K562 (cell line): ENCODE measurements at regions not wholly inside any gene's neighbourhood (a gene's known extent, or its start where the extent isn't known, plus 50 kb on each side); places are given as distances from the start of the nearest gene placed in this dataset.

ENCODE experiments used
- ATAC-seq: fragments of 200-7000 bp; cut with Tn5 transposase; 3 replicates; pipeline ENCODE4 v1.9.1; 2020; ENCODE audit warnings: moderate library complexity
- BruUV-seq: library from RNA; stranded (reverse); fragments of 400-500 nt; replicated peaks from 2 replicates; lab custom pipeline; 2021; lab: Mats Ljungman, UMichigan
- CTCF ChIA-PET: fragments of 300-600 bp; formaldehyde crosslinking; extraction: SDS; loops from one replicate; lab custom pipeline; 2021; ENCODE audit warnings: low intra/inter-chr PET ratio; lab: Yijun Ruan, JAX
- POLR2A ChIA-PET: fragments of 300-600, 350-650 bp; sonication (Branson Sonifier 250); formaldehyde crosslinking; extraction: SDS; loops from one replicate; lab custom pipeline; 2021; ENCODE audit warnings: antibody characterized with exemption, inconsistent platforms; lab: Yijun Ruan, JAX
- DNase-seq, 4 experiments: peaks; one replicate each; pipeline versions ENCODE4 v3.0.0 to v3.0.0-alpha.2; 2011 to 2018; ENCODE audit warnings: low spot score in 3 of 4, mixed read lengths in 3 of 4; ENCODE audit errors: extremely low read depth in 1 of 4
- FAIRE-seq: peaks from 2 replicates; lab custom pipeline; 2011; peaks lifted over from hg19 to GRCh38; lab: Jason Lieb, UNC
- H2AFZ ChIP-seq: 2 replicates; pipeline ENCODE4 v1.6.0; 2011; ENCODE audit warnings: low read depth, low read length, control low read depth, inconsistent platforms
- H3K27ac ChIP-seq: fragments of 200-600 bp; 3 replicates; pipeline ENCODE4 v1.8.0; 2011; ENCODE audit warnings: low read depth, mild to moderate bottlenecking, control low read depth, inconsistent platforms, low read length, moderate library complexity, mixed read lengths; ENCODE audit errors: extremely low read depth
- H3K27me3 ChIP-seq, 2 experiments: fragments of 300-600 bp in 1 of 2; 2 replicates in 1 of 2; 3 replicates in 1 of 2; pipeline versions ENCODE4 v1.6.0 to v1.8.0; 2011; ENCODE audit warnings: inconsistent platforms in 2 of 2, low read length in 2 of 2, mild to moderate bottlenecking in 1 of 2, mixed read lengths in 1 of 2, moderate library complexity in 1 of 2; ENCODE audit not compliant: control insufficient read depth in 2 of 2, insufficient read depth in 2 of 2
- H3K36me3 ChIP-seq: fragments of 300-600 bp; 3 replicates; pipeline ENCODE4 v1.8.0; 2011; ENCODE audit warnings: mild to moderate bottlenecking, low read length, inconsistent platforms; ENCODE audit not compliant: control insufficient read depth, insufficient read depth
- H3K4me1 ChIP-seq, 2 experiments: fragments of 200-600 bp in 1 of 2; replicated peaks in 1 of 2; 2 replicates in 1 of 2; 3 replicates in 1 of 2; pipeline versions ENCODE4 v1.5.1 to v1.8.0; 2011; ENCODE audit warnings: inconsistent platforms in 2 of 2, low read length in 2 of 2, mild to moderate bottlenecking in 1 of 2, mixed read lengths in 1 of 2, moderate library complexity in 1 of 2; ENCODE audit not compliant: control insufficient read depth in 2 of 2, insufficient read depth in 2 of 2
- H3K4me2 ChIP-seq: 2 replicates; pipeline ENCODE4 v1.6.1; 2011; ENCODE audit warnings: low read length, control low read depth, inconsistent platforms, mixed read lengths; ENCODE audit not compliant: insufficient read depth
- H3K4me3 ChIP-seq: fragments of 200-600 bp; sonication (generic), shearing (Covaris generic); 2 replicates; pipeline ENCODE4 v1.5.1; 2016; ENCODE audit warnings: control low read depth, inconsistent platforms
- H3K79me2 ChIP-seq: fragments of 200-600 bp; 3 replicates; pipeline ENCODE4 v1.8.0; 2011; ENCODE audit warnings: low read length, inconsistent platforms; ENCODE audit not compliant: control insufficient read depth, insufficient read depth
- H3K9ac ChIP-seq, 2 experiments: 2 replicates each; pipeline versions ENCODE4 v1.6.0 to v1.6.1; 2011; ENCODE audit warnings: low read depth in 2 of 2, low read length in 2 of 2, control low read depth in 1 of 2, inconsistent platforms in 1 of 2, mild to moderate bottlenecking in 1 of 2, mixed read lengths in 1 of 2; ENCODE audit not compliant: insufficient read depth in 1 of 2
- H3K9me1 ChIP-seq: one replicate; pipeline ENCODE4 v1.6.0; 2011; ENCODE audit warnings: inconsistent platforms, mild to moderate bottlenecking, low read length, moderate library complexity; ENCODE audit not compliant: control insufficient read depth, insufficient read depth
- H3K9me3 ChIP-seq: replicated peaks from 2 replicates; pipeline ENCODE4 v1.5.1; 2011; ENCODE audit warnings: low read depth, low read length, inconsistent platforms; ENCODE audit not compliant: control insufficient read depth, insufficient read depth
- H4K20me1 ChIP-seq: replicated peaks from 2 replicates; pipeline ENCODE4 v1.6.1; 2011; ENCODE audit warnings: low read length, inconsistent platforms, mixed read lengths; ENCODE audit not compliant: control insufficient read depth, insufficient read depth
- CBFA2T2 ChIP-seq: fragments of 450-650 bp; conservative IDR thresholded peaks from 2 replicates; pipeline ENCODE4 v1.6.1; 2017; ENCODE audit warnings: mild to moderate bottlenecking
- CHD1 ChIP-seq: fragments of 200-600 bp; sonication (generic); IDR thresholded peaks from one replicate; pipeline ENCODE4 v1.6.1; 2012; ENCODE audit warnings: mild to moderate bottlenecking, moderate library complexity, low read length, inconsistent platforms
- DIDO1 ChIP-seq: fragments of 450-650 bp; IDR thresholded peaks from 2 replicates; pipeline ENCODE4 v1.6.1; 2016; ENCODE audit warnings: low read depth, missing biosample characterization, missing genetic modification characterization
- ESRRB ChIP-seq: fragments of 250-450 bp; sonication (Bioruptor Pico); IDR thresholded peaks from 2 replicates; pipeline ENCODE4 v1.5.0; 2020; ENCODE audit warnings: mild to moderate bottlenecking, moderate library complexity, borderline replicate concordance
- GATA2 ChIP-seq: sonication (generic); formaldehyde crosslinking; IDR thresholded peaks from 2 replicates; pipeline ENCODE4 v1.4.0; 2020; ENCODE audit warnings: mild to moderate bottlenecking, missing genetic modification reagents
- KAT7 ChIP-seq: sonication (generic); formaldehyde crosslinking; IDR thresholded peaks from 2 replicates; pipeline ENCODE4 v1.8.0; 2022; ENCODE audit warnings: missing genetic modification reagents, mild to moderate bottlenecking, borderline replicate concordance
- KLF16 ChIP-seq: IDR thresholded peaks from 2 replicates; pipeline ENCODE4 v1.6.1; 2016; ENCODE audit warnings: antibody characterized with exemption
- NCOA4 ChIP-seq: fragments of 450-650 bp; IDR thresholded peaks from 2 replicates; pipeline ENCODE4 v1.6.1; 2018; ENCODE audit warnings: mild to moderate bottlenecking; ENCODE audit not compliant: partially characterized antibody
- NONO ChIP-seq, 2 experiments: fragments of 200-400 bp in 1 of 2; fragments of 450-650 bp in 1 of 2; formaldehyde crosslinking in 1 of 2; IDR thresholded peaks; 2 replicates each; pipeline ENCODE4 v1.6.1; 2017; ENCODE audit warnings: low read depth in 2 of 2, mild to moderate bottlenecking in 2 of 2, moderate library complexity in 2 of 2, low read length in 1 of 2
- PCBP1 ChIP-seq: fragments of 200-400 bp; formaldehyde crosslinking; IDR thresholded peaks from 2 replicates; pipeline ENCODE4 v1.6.1; 2018; ENCODE audit warnings: mild to moderate bottlenecking, low read depth, low read length; ENCODE audit not compliant: poor library complexity, severe bottlenecking
- ZNF217 ChIP-seq: sonication (generic); formaldehyde crosslinking; IDR thresholded peaks from 2 replicates; pipeline ENCODE4 v1.8.0; 2022; ENCODE audit warnings: mild to moderate bottlenecking, missing genetic modification reagents
- ZNF224 ChIP-seq: sonication (generic); formaldehyde crosslinking; IDR thresholded peaks from 2 replicates; pipeline ENCODE4 v1.8.0; 2022; ENCODE audit warnings: mild to moderate bottlenecking, missing genetic modification reagents
- ZNF23 ChIP-seq: fragments of 250-450 bp; sonication (Bioruptor Pico); IDR thresholded peaks from 2 replicates; pipeline ENCODE4 v1.4.0; 2020; ENCODE audit warnings: mild to moderate bottlenecking
- ZNF24 ChIP-seq: fragments of 450-650 bp; IDR thresholded peaks from 2 replicates; pipeline ENCODE4 v1.6.1; 2016
- ZNF407 ChIP-seq: fragments of 450-650 bp; IDR thresholded peaks from 2 replicates; pipeline ENCODE4 v1.6.1; 2016; ENCODE audit warnings: low read depth
- WGBS: fragments of 100-300 bp; shearing (Covaris generic); methylation state at CpG from one replicate; pipeline ENCODE4 v1.1.6; 2016; ENCODE audit warnings: low coverage, mixed read lengths; ENCODE audit not compliant: insufficient coverage; ENCODE audit errors: missing lambda C conversion rate; 5-methylcytosine and 5-hydroxymethylcytosine counted together
- in situ Hi-C: fragments of 300-500 bp; cut with MboI; formaldehyde crosslinking; loops from 4 replicates; pipeline ENCODE4 v1.15.0; 2018; ENCODE audit warnings: inconsistent platforms, mixed read lengths
- intact Hi-C: fragments of 100-400 bp; cut with micrococcal nuclease; formaldehyde crosslinking; loops from 2 replicates; pipeline ENCODE4 v1.14.2; 2022

DNA sequence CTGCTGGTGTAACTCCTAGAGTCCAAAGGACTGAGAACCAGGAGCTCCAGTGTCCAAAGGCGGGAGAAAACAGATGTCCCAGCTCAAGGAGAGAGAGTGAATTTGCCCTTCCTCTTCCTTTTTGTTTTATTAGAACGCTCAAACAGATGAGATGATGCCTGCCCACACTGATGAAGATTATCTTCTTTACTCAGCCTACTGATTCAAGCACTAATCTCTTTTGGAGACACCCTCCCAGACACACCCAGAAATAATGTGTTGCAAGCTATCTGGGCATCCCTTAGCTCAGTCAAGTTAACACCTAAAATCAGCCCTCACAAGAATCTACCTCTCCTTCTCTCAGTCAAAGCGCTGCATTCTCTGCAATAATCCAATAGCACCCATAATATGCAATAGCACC, 78.2 kb upstream of the BCL2L14 start:
- 0% methylated on average over 2 of the region's 3 CpGs for WGBS
- H3K4me3 ChIP-seq = no peak overlapping the region
- H3K4me2 ChIP-seq = no peak overlapping the region
- no peak overlapping the region for H3K9ac ChIP-seq
- peaks cover 0 to 5% of the 10 kb centered on the region in 2 experiments; a peak in 2 of 5 replicates for H3K4me1 ChIP-seq
- in situ Hi-C loops = no loop called here
- POLR2A ChIA-PET = interaction anchor here (1.4 kb wide), 1 partner anchor 43 kb away, joined by 4 read pairs; no protein-coding TSS in a partner anchor
- no peaks in the 10 kb centered on the region for H3K36me3 ChIP-seq
- CTCF ChIA-PET = no interaction called here
- no peak for FAIRE-seq
- no peaks in the 10 kb centered on the region for H3K9me3 ChIP-seq
- no peak for DNase-seq
- no peaks in the 10 kb centered on the region for H4K20me1 ChIP-seq
- BruUV-seq = no TSS peak
- intact Hi-C loops = no loop called here
- H2AFZ ChIP-seq = no peak overlapping the region
- no peaks in the 10 kb centered on the region for H3K79me2 ChIP-seq
- no peak for ATAC-seq
- H3K9me1 ChIP-seq = no peaks in the 10 kb centered on the region
- peaks cover 0 to 16% of the 10 kb centered on the region in 2 experiments; a peak in 2 of 5 replicates for H3K27me3 ChIP-seq
- H3K27ac ChIP-seq = no peak overlapping the region
- no peak for TF ChIP-seq ZNF407
- TF ChIP-seq PCBP1 = no peak
- no peak for TF ChIP-seq ZNF24
- TF ChIP-seq NONO (IDR thresholded peaks at IDR 0.05; ENCODE audit: low read depth in 2 of 2, low read length in 1 of 2) = no peak
- TF ChIP-seq DIDO1 (tag) = no peak
- no peak for TF ChIP-seq ZNF224 (CRISPR knock-in tag)
- no peak for TF ChIP-seq KAT7 (CRISPR knock-in tag)
- TF ChIP-seq NCOA4 = no peak
- peak; percentile 30; the same call in 1 of the 2 replicates for TF ChIP-seq KLF16
- no peak for TF ChIP-seq GATA2 (CRISPR knock-in tag)
- TF ChIP-seq ZNF217 (CRISPR knock-in tag) = no peak
- no peak for TF ChIP-seq CHD1
- no peak for TF ChIP-seq ZNF23 (CRISPR knock-in tag)
- 0 out of 2 replicates have a peak, but pooled peaks have one; percentile 9 for TF ChIP-seq CBFA2T2
- no peak for TF ChIP-seq ESRRB (CRISPR knock-in tag)
